GM18861 (cell line): ENCODE measurements at regions not wholly inside any gene's neighbourhood (a gene's known extent, or its start where the extent isn't known, plus 50 kb on each side); places are given as distances from the start of the nearest gene placed in this dataset.
"Not testable (repeated sequence)": the region's sequence is repeated elsewhere in the genome, so short reads cannot be mapped to it uniquely, and the experiment has no call there.

Experiments used
- ATAC-seq: cut with Tn5 transposase; IDR thresholded peaks from one replicate; pipeline ENCODE4 v1.9.1; 2021; ENCODE audit not compliant: unreplicated experiment

DNA sequence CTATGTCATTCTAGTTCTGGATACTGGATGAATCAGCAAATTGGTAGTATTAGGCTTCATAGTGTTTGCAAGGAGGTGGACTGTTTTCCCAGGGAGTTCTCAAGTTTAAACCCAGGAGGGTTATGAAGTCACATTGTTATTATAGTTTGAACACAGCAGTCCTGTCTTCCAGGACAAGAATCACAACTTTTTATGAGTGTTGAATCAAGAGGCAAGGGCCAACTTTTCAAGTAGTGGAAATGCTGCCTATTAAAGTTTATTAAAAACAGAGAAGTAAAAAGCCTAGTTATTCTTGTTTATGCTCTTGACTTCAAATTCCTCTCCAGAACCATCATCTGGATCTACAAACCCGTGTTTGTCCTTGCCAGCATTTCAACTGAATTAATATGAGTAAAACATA is 86.3 kb upstream of the GOT2 start:
- no peak for ATAC-seq

DNA sequence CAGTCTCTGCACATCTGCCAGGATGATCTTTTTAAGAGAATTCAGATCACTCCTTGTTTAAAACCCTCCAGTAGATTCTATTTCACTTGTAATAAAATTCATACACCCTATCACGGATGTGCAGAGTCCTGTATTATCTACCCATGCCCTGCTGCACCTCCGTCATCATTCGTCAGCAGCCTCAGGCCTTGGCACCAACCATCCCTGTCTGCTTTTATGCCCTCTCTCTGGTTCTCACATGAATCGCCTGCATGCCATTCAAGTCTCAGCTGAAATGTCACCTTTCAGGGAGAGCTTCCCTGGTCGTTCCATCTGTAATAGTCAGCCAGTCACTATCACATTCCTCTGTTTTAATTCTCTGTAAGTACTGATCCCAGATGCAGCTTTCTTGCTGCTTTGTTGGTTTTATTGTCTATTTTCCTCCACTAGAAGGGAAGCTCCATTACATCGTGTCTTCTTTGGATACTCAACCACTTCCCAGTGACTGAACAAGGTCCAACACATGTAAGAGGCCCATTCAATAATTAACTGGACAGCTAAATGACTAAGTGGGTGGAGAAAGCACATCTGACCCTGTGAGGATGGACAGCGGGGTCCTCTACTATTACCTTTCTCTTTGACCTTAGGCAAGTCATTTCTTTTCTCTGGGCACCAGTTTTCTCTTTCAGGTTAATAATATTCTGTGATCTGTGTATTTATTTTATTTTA is 81.2 kb upstream of the GOT2 start:
- ATAC-seq, result no peak

DNA sequence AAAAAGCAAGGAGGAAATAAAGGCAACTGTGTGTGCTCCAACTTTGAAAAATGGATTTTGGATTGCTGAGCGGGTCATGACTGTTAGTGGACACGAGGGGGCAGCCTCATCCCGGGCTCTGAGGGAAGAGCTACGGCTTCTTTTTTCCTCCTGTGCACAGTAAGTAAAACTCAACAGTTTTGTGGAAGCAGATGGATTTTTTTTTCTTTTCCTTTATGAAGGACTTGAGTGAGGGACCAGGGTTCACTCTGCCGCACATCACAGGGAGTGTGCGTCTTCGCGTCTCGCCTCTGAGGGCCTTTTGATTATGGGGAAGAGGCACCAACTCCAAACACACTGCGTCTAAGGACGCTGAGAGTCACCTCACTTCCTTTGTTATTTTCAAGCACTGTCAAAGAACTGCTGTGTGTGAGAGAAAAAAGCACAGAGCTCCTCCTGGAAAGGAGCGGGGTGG is 80.3 kb upstream of the GOT2 start:
- ATAC-seq, result peak; percentile 67

DNA sequence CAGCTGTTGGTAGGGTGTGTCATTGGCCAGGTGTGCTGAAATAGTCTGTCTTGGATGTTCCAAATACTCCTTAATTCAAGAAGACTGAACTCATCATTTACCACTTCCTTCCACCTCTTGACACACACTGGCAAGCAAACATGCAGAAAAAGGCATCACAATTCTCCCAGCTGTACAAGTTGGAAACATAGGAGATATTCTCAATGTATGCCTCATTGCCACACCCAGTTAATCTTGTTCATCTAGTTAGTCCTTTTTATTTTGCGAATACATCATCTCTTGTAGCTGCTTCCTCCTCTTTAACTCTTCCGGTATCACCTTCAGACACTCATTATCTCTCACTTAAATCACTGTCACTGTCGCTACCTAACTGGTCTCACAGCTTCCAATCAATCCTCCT is 75.1 kb upstream of the GOT2 start:
- no peak for ATAC-seq

DNA sequence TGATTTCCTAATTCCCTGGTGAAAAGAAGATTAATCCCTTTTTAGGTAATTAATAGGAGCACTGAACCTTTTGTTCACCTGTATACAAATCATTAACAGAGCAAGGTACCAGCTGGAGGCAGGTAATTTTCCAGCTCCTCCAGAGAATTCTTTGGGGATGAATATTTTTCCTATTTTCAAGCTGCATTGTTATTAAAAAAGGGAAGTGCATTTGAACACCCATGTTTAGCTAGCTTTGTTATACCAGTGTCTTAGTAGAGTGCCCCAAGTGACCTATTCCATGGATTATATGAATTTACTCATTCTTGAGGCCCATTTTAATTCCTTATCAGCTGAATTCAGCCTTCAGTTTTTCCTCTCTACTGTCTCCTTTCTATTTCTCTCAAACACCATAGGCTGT is 73.2 kb upstream of the GOT2 start:
- no peak for ATAC-seq

DNA sequence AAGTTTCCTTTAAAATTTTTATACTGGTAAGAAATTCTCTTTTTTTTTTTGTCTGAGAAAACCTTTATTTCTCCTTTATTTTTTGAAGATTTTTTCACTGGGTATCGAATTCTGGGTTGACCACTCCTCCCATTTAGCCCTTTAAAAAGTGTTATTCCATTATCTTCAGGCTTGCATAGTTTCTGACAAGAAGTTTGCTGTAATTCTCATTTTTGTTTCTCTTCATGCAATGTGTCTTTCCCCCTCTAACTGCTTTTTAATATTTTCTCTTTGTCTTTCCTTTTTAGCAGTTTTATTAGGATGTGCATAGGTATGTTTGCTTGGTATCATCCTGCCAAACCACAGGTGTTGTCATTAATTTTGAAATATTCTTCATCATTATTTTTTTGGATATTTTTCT is 67.7 kb upstream of the GOT2 start:
- no peak for ATAC-seq

DNA sequence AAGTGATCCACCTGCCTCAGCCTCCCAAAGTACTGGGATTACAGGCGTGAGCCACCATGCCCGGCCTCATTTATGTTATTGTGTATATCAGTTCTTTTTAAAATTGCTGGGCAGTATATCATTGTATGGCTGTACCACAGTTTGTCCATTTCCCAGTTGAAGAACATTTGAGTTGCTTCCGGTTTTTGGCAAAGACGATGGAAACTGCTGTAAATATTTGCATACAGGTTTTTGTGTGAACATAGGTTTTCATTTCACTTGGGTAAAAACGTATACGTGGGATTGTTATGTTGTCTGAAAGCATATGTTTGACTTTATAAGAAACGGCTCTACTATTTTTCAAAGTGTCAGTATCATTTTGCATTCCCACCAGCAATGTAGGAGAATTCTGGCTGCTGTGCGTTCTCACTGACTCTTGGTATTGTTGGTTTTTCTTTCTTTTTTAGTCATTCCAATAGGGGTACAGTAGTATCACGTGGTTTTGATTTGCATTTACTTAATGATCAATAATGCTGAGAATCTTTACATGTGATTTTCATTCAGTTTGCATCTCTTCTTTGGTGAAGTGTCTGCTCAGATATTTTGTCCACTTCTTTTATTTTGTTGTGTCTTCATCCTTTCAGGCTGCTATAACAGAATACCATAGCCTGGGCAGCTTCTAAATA is 63.2 kb upstream of the GOT2 start:
- ATAC-seq, result no peak

DNA sequence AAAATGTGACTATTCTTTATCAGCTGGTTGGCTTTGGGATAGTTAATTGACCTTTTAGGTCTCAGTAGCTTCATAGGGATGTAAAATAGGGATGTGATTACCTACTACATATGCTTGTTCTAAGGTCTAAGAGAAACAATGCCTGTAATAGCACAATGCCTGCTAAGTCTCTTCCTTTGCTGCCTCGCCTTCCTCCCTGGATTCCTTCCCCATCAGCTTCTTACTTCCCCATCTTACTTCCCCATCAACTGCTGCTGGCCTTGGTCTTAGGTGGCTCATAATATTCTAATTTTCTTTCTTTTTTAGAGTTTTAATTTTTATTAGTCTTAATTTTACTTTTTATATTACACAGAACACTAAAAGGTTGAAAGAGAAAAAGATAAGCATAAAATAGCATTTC is 59.2 kb upstream of the GOT2 start:
- ATAC-seq, result no peak

DNA sequence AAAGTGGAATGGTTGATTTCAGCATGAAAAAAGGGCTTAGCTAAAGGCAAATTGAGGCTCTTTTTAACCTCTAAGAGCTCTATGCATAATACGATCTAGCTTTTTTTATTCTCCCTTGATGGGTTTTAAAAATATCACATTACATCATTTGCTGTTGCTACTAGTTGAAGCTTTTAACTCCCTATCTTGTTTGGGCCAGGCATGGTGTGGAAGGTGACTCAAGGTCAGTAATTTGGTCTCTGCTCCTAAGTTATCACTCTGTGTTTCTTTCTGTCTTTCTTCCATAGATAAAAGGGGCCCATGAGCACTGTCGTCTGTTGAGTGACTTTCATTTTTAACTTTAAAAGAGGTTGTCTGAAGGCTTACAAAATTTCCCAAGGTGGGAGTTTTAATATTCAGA is 58.1 kb upstream of the GOT2 start:
- ATAC-seq, result no peak

DNA sequence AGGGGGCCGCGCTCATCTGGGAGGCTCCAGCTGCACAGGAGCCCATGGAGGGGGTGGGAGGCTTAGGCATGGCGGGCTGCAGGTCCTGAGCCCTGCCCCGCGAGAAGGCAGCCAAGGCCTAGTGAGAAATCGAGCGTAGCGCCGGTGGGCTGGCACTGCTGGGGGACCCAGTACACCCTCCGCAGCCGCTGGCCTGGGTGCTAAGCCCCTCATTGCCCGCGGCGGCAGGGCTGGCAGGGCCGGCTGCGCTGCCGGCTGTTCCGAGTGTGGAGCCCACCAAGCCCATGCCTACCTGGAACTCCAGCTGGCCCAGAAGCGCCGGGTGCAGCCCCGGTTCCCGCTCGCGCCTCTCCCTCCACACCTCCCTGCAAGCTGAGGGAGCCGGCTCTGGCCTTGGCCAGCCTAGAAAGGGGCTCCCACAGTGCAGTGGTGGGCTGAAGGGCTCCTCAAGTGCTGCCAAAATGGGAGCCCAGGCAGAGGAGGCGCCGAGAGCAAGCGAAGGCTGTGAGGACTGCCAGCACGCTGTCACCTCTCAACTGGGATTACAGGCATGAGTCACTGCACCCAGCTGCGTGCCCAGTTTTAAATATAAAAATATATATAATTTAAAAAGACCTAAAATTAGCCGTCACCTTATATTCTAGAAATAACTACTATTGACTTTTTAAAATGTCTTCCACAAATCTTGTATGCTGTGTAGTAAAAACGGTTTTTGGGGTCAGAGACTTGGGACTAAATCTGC is 56.9 kb upstream of the GOT2 start:
- not testable (repeated sequence) for ATAC-seq

DNA sequence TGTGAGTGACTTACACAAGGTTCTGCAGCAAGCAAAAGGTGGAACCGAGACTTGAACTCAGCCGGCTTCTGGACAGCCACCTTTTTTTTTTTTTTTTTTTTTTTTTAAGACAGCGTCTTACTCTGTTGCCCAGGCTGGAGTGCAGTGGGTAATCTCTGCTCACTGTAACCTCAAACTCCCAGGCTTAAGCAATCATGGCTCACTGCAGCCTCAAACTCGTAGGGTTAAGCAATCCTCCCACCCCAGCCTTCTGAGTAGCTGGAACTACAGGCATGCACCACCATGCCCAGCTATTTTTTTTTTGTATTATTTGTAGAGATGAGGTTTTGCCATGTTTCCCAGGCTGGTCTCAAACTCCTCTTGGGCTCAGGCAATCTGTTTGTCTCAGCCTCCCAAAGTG is 55.2 kb upstream of the GOT2 start:
- no peak for ATAC-seq
